ENCODE measurements at regions not wholly inside any gene's neighbourhood (a gene's known extent, or its start where the extent isn't known, plus 50 kb on each side); places are given as distances from the start of the nearest gene placed in this dataset.

DNA sequence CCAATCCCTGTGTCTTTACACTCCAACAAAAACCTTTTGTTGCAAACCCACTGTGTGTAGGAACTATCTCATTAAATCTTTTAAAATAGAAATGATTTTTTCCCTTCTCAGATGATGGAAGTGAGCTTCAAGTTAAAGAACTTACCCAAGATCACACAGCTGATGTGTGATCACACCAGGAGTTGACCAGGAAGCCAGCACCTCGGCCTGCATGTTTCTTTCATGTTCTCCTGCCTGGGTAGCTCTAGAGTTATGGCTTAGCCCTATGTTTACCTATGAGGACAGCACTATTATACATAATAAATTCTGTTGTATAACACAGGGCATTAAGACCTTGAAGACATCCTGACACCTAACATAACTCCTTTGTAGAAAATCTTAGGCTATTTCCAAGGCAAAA, 132.1 kb upstream of the KLHL25 start:
- no peaks in the 10 kb centered on the region for H3K4me1 ChIP-seq (ENCODE audit: insufficient read depth, low read length, poor library complexity, severe bottlenecking)
- no peaks in the 10 kb centered on the region for H3K9me2 ChIP-seq (replicated peaks; ENCODE audit: low read depth, low read length)
- no peak overlapping the region for H3K4me2 ChIP-seq (ENCODE audit: low read depth, low read length, poor library complexity, severe bottlenecking)
- no peaks in the 10 kb centered on the region for H3K27me3 ChIP-seq (ENCODE audit: insufficient read depth, low read length, poor library complexity, severe bottlenecking)
- TF ChIP-seq EZH2phosphoT487 (IDR thresholded peaks at IDR 0.05; ENCODE audit: borderline replicate concordance), result no peak
- TF ChIP-seq, protein P1, sequence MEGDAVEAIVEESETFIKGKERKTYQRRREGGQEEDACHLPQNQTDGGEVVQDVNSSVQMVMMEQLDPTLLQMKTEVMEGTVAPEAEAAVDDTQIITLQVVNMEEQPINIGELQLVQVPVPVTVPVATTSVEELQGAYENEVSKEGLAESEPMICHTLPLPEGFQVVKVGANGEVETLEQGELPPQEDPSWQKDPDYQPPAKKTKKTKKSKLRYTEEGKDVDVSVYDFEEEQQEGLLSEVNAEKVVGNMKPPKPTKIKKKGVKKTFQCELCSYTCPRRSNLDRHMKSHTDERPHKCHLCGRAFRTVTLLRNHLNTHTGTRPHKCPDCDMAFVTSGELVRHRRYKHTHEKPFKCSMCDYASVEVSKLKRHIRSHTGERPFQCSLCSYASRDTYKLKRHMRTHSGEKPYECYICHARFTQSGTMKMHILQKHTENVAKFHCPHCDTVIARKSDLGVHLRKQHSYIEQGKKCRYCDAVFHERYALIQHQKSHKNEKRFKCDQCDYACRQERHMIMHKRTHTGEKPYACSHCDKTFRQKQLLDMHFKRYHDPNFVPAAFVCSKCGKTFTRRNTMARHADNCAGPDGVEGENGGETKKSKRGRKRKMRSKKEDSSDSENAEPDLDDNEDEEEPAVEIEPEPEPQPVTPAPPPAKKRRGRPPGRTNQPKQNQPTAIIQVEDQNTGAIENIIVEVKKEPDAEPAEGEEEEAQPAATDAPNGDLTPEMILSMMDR (conservative IDR thresholded peaks at IDR 0.05; ENCODE audit: low read length), result no peak
- no peak overlapping the region for H3K9ac ChIP-seq (ENCODE audit: low read depth, low read length, poor library complexity, severe bottlenecking)
- H3F3A ChIP-seq (ENCODE audit: low read depth), result no peaks in the 10 kb centered on the region
- no peak overlapping the region for H2AFZ ChIP-seq (ENCODE audit: low read length)
- no peaks in the 10 kb centered on the region for H3K36me3 ChIP-seq (ENCODE audit: insufficient read depth, low read length)
- no peak overlapping the region for H3K4me3 ChIP-seq (ENCODE audit: low read length, poor library complexity, severe bottlenecking)
- no peaks in the 10 kb centered on the region for H4K20me1 ChIP-seq (ENCODE audit: insufficient read depth, low read length, poor library complexity, severe bottlenecking)
- no peaks in the 10 kb centered on the region for H3K9me3 ChIP-seq (ENCODE audit: insufficient read depth, low read depth, low read length)
- no peaks in the 10 kb centered on the region for H3K79me2 ChIP-seq (ENCODE audit: insufficient read depth, low read length)

DNA sequence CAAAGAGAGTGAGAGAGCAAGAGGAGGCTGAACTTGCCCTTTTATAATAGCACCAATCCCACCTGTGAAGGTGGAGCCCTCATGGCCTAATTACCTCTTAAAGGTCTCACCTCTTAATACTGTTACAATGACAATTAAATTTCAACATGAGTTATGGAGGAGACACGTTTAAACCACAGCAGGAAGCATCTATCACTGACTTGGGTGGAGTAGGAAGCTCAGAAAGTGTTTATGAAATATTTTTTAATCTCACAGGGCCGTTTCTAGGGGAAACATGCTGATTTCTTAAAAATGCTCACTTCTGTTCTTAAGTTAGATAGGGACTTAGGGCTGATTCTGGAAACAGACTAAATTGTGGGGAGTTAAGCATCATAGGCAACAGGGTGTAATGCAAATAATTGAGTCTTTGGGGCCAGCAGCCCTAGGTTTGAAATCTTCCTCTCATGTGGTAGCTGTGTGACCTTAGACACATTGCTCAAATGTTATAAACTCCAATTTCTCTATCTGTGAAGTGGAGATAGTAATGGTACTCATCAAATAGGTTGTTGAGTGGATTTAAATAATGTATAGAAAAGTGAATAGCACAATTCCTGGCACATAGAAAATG, 133.3 kb upstream of the KLHL25 start:
- Histone ChIP-seq H2AFZ (ENCODE audit: low read length) (no peak overlapping the region), H3K9ac (ENCODE audit: low read depth, low read length, poor library complexity, severe bottlenecking) (no peak overlapping the region), H3K9me2 (replicated peaks; ENCODE audit: low read depth, low read length) (no peaks in the 10 kb centered on the region), H3K9me3 (ENCODE audit: insufficient read depth, low read depth, low read length) (no peaks in the 10 kb centered on the region), H3F3A (ENCODE audit: low read depth) (no peaks in the 10 kb centered on the region), H3K4me3 (ENCODE audit: low read length, poor library complexity, severe bottlenecking) (no peak overlapping the region), H3K4me2 (ENCODE audit: low read depth, low read length, poor library complexity, severe bottlenecking) (no peak overlapping the region), H3K36me3 (ENCODE audit: insufficient read depth, low read length) (no peaks in the 10 kb centered on the region), H4K20me1 (ENCODE audit: insufficient read depth, low read length, poor library complexity, severe bottlenecking) (no peaks in the 10 kb centered on the region), H3K27me3 (ENCODE audit: insufficient read depth, low read length, poor library complexity, severe bottlenecking) (no peaks in the 10 kb centered on the region), H3K79me2 (ENCODE audit: insufficient read depth, low read length) (no peaks in the 10 kb centered on the region), H3K4me1 (ENCODE audit: insufficient read depth, low read length, poor library complexity, severe bottlenecking) (no peaks in the 10 kb centered on the region)
- no peak for TF ChIP-seq EZH2phosphoT487 (IDR thresholded peaks at IDR 0.05; ENCODE audit: borderline replicate concordance)
- TF ChIP-seq, protein P1 (conservative IDR thresholded peaks at IDR 0.05; ENCODE audit: low read length), result no peak

DNA sequence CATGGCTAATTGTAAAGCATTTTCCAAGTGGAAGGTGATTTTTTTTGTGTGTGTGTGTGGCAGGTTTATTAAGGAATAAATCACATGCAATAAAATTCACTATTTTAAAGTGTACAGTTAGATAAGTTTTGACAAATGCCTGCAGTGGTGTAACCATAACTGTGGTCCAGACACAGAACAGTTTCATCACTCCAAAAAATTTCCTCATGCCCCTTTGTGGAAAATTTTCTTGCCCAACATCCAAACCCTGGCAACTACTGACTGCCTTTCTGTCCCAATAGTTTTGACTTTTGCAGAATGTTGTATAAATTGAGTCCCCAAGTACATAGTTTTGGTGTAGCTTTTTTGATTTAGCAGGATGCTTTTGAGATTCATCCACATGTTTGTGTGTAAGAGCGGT, 135.1 kb upstream of the KLHL25 start:
- no peak overlapping the region for H3K4me2 ChIP-seq (ENCODE audit: low read depth, low read length, poor library complexity, severe bottlenecking)
- no peaks in the 10 kb centered on the region for H3K4me1 ChIP-seq (ENCODE audit: insufficient read depth, low read length, poor library complexity, severe bottlenecking)
- H3K9ac ChIP-seq (ENCODE audit: low read depth, low read length, poor library complexity, severe bottlenecking), result no peak overlapping the region
- no peaks in the 10 kb centered on the region for H3K27me3 ChIP-seq (ENCODE audit: insufficient read depth, low read length, poor library complexity, severe bottlenecking)
- no peak overlapping the region for H3K4me3 ChIP-seq (ENCODE audit: low read length, poor library complexity, severe bottlenecking)
- no peaks in the 10 kb centered on the region for H3K36me3 ChIP-seq (ENCODE audit: insufficient read depth, low read length)
- H3K9me2 ChIP-seq (replicated peaks; ENCODE audit: low read depth, low read length), result no peaks in the 10 kb centered on the region
- H3K79me2 ChIP-seq (ENCODE audit: insufficient read depth, low read length), result no peaks in the 10 kb centered on the region
- no peak overlapping the region for H2AFZ ChIP-seq (ENCODE audit: low read length)
- TF ChIP-seq, protein P1 (conservative IDR thresholded peaks at IDR 0.05; ENCODE audit: low read length), result no peak
- no peak for TF ChIP-seq EZH2phosphoT487 (IDR thresholded peaks at IDR 0.05; ENCODE audit: borderline replicate concordance)
- no peaks in the 10 kb centered on the region for H3K9me3 ChIP-seq (ENCODE audit: insufficient read depth, low read depth, low read length)
- no peaks in the 10 kb centered on the region for H4K20me1 ChIP-seq (ENCODE audit: insufficient read depth, low read length, poor library complexity, severe bottlenecking)
- H3F3A ChIP-seq (ENCODE audit: low read depth), result no peaks in the 10 kb centered on the region

Measured in Loucy (cell line).